ENCODE measurements at regions not wholly inside any gene's neighbourhood (a gene's known extent, or its start where the extent isn't known, plus 50 kb on each side); places are given as distances from the start of the nearest gene placed in this dataset.

- Histone ChIP-seq H3K23me2 (ENCODE audit: insufficient read length, low read depth, low read length, poor library complexity, severe bottlenecking) (no peaks in the 10 kb centered on the region), H2AFZ (ENCODE audit: low read length) (no peak overlapping the region), H3K27ac (ENCODE audit: insufficient read length, low read depth, low read length) (no peak overlapping the region), H3K9ac (ENCODE audit: extremely low read depth, insufficient read length, low read length) (no peak overlapping the region), H4K5ac (ENCODE audit: insufficient read length, low read depth, low read length) (no peak overlapping the region), H2BK20ac (ENCODE audit: low read depth, low read length, poor library complexity, severe bottlenecking) (no peak overlapping the region), H4K91ac (ENCODE audit: insufficient read length, low read depth, low read length) (no peak overlapping the region), H3T11ph (ENCODE audit: low read length) (no peak overlapping the region), H3K23ac (ENCODE audit: insufficient read length, low read depth, low read length) (no peak overlapping the region), H2BK120ac (ENCODE audit: low read depth, low read length, poor library complexity, severe bottlenecking) (no peak overlapping the region), H3K4me1 (ENCODE audit: insufficient read depth, low read length) (no peaks in the 10 kb centered on the region), H3K14ac (ENCODE audit: insufficient read depth, low read length) (no peak overlapping the region), H3K9me3 (ENCODE audit: control insufficient read depth, low read depth, low read length) (no peaks in the 10 kb centered on the region), H3K79me2 (ENCODE audit: insufficient read depth, low read length) (no peaks in the 10 kb centered on the region), H3K4me2 (ENCODE audit: insufficient read depth, insufficient read length, low read length) (no peak overlapping the region), H3K18ac (ENCODE audit: insufficient read length, low read depth, low read length) (no peak overlapping the region), H4K8ac (replicated peaks; ENCODE audit: insufficient read length, low read depth, low read length) (no peak overlapping the region), H3K4ac (ENCODE audit: low read depth, low read length) (no peak overlapping the region), H4K20me1 (ENCODE audit: control insufficient read depth, insufficient read depth, insufficient read length) (no peaks in the 10 kb centered on the region), H3K56ac (ENCODE audit: insufficient read length, low read depth, low read length) (no peak overlapping the region), H3K79me1 (ENCODE audit: insufficient read depth, low read depth, low read length, poor library complexity, severe bottlenecking) (no peaks in the 10 kb centered on the region), H2BK15ac (ENCODE audit: low read depth, low read length) (no peak overlapping the region), H3K27me3 (ENCODE audit: insufficient read depth, low read length) (no peaks in the 10 kb centered on the region), H2BK5ac (ENCODE audit: insufficient read length, low read length) (no peak overlapping the region), H2AK5ac (ENCODE audit: insufficient read length, low read length) (no peak overlapping the region), H2BK12ac (ENCODE audit: insufficient read length, low read depth, low read length) (no peak overlapping the region)
- H3K9me3 Mint-ChIP-seq = peaks cover 3 to 6% of the 10 kb centered on the region in 2 experiments; a peak in 4 of 5 replicates
- no peak overlapping the region for H3K4me3 Mint-ChIP-seq
- no peaks in the 10 kb centered on the region for H3K36me3 Mint-ChIP-seq (ENCODE audit: insufficient read depth in 1 of 3, low read depth in 3 of 3)
- TF ChIP-seq CTCF (conservative IDR thresholded peaks at IDR 0.05) = no peak
- no peak overlapping the region for H3K27ac Mint-ChIP-seq
- no peak for DNase-seq
- WGBS (ENCODE audit: extremely low coverage, insufficient read length, low lambda C conversion rate) = no CpG with 5 or more reads among the region's 1 CpG
- H3K4me1 Mint-ChIP-seq = no peaks in the 10 kb centered on the region
- no peaks in the 10 kb centered on the region for H3K27me3 Mint-ChIP-seq (ENCODE audit: low read depth)
Measured at GRCh38 chr6:85920782-85921181, 278.1 kb upstream of the SYNCRIP start.
